Psoas muscle (tissue), 7 donors: ENCODE measurements at regions not wholly inside any gene's neighbourhood (a gene's known extent, or its start where the extent isn't known, plus 50 kb on each side); places are given as distances from the start of the nearest gene placed in this dataset.

ENCODE experiments used
- ATAC-seq, 4 donors: fragments of 200-7000 bp; cut with Tn5 transposase; one replicate each; pipeline ENCODE4 v1.9.1; 2020; ENCODE audit warnings: moderate library complexity in 3 of 4, mild to moderate bottlenecking in 2 of 4
- DNase-seq, 2 donors: peaks; one replicate each; pipeline ENCODE4 v3.0.0-alpha.2; 2020
- H3K27ac ChIP-seq: fragments of 200-600 bp; one replicate; pipeline ENCODE4 v1.8.0; 2022
- H3K27me3 ChIP-seq, 3 donors: fragments of 200-600 bp in 1 of 3; one replicate each; pipeline versions ENCODE4 v1.6.1 to v1.8.0; 2013 to 2022; ENCODE audit warnings: low read length in 2 of 3, mild to moderate bottlenecking in 2 of 3, moderate library complexity in 1 of 3; ENCODE audit not compliant: insufficient read depth in 3 of 3
- H3K36me3 ChIP-seq, 2 donors: fragments of 200-600 bp in 1 of 2; one replicate each; pipeline versions ENCODE4 v1.6.1 to v1.8.0; 2013 to 2022; ENCODE audit warnings: low read depth in 1 of 2, mild to moderate bottlenecking in 1 of 2, moderate library complexity in 1 of 2; ENCODE audit not compliant: insufficient read depth in 1 of 2
- H3K4me1 ChIP-seq: fragments of 200-600 bp; one replicate; pipeline ENCODE4 v1.8.0; 2022
- H3K4me3 ChIP-seq: fragments of 200-600 bp; one replicate; pipeline ENCODE4 v1.8.0; 2022; ENCODE audit warnings: mild to moderate bottlenecking
- H3K9me3 ChIP-seq: fragments of 200-600 bp; one replicate; pipeline ENCODE4 v1.8.0; 2022
- WGBS, 3 donors: extraction: QIAGEN DNeasy Blood & Tissue Kit; methylation state at CpG; one replicate each; pipeline versions ENCODE4 v1.1.6 to v1.1.7; 2013; 5-methylcytosine and 5-hydroxymethylcytosine counted together
- intact Hi-C, 2 donors: fragments of 100-400 bp; cut with DNase I; formaldehyde crosslinking; loops; one replicate each; pipeline versions ENCODE4 v1.11.0 to v1.14.2; 2022
- TF ChIP-seq, protein P1 (sequence below): fragments of 200-600 bp; IDR thresholded peaks from one replicate; pipeline ENCODE4 v1.8.0; 2022; ENCODE audit warnings: antibody characterized with exemption
- donor health status: healthy with polysubstance abuse.
- donor health status: DM: no; HTN: no; CAD: no; lungs with moderate emphysema.
- donor health status: Bipolar disorder and iron deficiency.
- donor health status: healthy.
- donor health status: DM: yes; HTN: yes; CAD: no.
- donor health status: DM: no; HTN: no; CAD: no.
- donor health status: DM: yes; HTN: yes; CAD: no.

- no peak for ATAC-seq
- no peaks in the 10 kb centered on the region for H3K9me3 ChIP-seq
- H3K27ac ChIP-seq = no peak overlapping the region
- no peak for DNase-seq
- intact Hi-C loops = no loop called here
- TF ChIP-seq, protein P1, sequence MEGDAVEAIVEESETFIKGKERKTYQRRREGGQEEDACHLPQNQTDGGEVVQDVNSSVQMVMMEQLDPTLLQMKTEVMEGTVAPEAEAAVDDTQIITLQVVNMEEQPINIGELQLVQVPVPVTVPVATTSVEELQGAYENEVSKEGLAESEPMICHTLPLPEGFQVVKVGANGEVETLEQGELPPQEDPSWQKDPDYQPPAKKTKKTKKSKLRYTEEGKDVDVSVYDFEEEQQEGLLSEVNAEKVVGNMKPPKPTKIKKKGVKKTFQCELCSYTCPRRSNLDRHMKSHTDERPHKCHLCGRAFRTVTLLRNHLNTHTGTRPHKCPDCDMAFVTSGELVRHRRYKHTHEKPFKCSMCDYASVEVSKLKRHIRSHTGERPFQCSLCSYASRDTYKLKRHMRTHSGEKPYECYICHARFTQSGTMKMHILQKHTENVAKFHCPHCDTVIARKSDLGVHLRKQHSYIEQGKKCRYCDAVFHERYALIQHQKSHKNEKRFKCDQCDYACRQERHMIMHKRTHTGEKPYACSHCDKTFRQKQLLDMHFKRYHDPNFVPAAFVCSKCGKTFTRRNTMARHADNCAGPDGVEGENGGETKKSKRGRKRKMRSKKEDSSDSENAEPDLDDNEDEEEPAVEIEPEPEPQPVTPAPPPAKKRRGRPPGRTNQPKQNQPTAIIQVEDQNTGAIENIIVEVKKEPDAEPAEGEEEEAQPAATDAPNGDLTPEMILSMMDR = no peak
- no peaks in the 10 kb centered on the region for H3K27me3 ChIP-seq
- H3K4me1 ChIP-seq = no peaks in the 10 kb centered on the region
- no peaks in the 10 kb centered on the region for H3K36me3 ChIP-seq
- no peak overlapping the region for H3K4me3 ChIP-seq
- WGBS, 3 donors = 84 to 100% (median 85%) methylated on average over 1 of the region's 1 CpG
Measured at GRCh38 chr2:17160594-17160993, 357.6 kb downstream of the RAD51AP2 start.

DNA sequence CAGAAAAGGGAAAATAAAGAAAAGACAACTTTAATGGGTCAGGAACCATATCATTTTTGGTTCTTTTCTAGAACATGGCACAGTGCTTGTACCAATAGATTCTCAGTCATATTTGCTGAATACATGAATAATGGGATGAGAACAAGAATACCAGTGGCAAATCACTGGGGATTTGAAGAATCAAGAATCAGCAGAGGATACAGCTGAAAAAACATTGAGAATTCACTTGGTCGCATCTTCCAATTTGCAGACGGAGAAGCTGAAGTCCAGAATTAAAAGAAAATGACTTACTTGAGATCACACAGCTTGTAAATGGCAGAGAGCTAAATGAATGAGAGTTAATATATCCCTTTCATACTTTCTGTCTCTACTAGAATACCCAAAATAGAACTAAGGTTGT is 362.2 kb downstream of the RAD51AP2 start:
- H3K27ac ChIP-seq = no peak overlapping the region
- H3K9me3 ChIP-seq = no peaks in the 10 kb centered on the region
- 57 to 65% (median 62%) methylated on average over 2 of the region's 2 CpGs for WGBS, 3 donors
- DNase-seq (no peak), ATAC-seq (no peak)
- intact Hi-C loops = no loop called here
- H3K27me3 ChIP-seq = no peaks in the 10 kb centered on the region
- TF ChIP-seq, protein P1 = no peak
- no peak overlapping the region for H3K4me3 ChIP-seq
- H3K36me3 ChIP-seq = no peaks in the 10 kb centered on the region
- H3K4me1 ChIP-seq = no peaks in the 10 kb centered on the region

- DNase-seq (no peak), ATAC-seq (no peak)
- Histone ChIP-seq H3K9me3 (no peaks in the 10 kb centered on the region), H3K27me3 (no peaks in the 10 kb centered on the region), H3K27ac (no peak overlapping the region), H3K4me1 (no peaks in the 10 kb centered on the region), H3K36me3 (no peaks in the 10 kb centered on the region), H3K4me3 (no peak overlapping the region)
- TF ChIP-seq, protein P1 = no peak
- intact Hi-C loops = no loop called here
- 23 to 44% (median 30%) methylated on average over 4 of the region's 4 CpGs for WGBS, 3 donors
Measured at GRCh38 chr2:17149945-17150344, 368.3 kb downstream of the RAD51AP2 start.

DNA sequence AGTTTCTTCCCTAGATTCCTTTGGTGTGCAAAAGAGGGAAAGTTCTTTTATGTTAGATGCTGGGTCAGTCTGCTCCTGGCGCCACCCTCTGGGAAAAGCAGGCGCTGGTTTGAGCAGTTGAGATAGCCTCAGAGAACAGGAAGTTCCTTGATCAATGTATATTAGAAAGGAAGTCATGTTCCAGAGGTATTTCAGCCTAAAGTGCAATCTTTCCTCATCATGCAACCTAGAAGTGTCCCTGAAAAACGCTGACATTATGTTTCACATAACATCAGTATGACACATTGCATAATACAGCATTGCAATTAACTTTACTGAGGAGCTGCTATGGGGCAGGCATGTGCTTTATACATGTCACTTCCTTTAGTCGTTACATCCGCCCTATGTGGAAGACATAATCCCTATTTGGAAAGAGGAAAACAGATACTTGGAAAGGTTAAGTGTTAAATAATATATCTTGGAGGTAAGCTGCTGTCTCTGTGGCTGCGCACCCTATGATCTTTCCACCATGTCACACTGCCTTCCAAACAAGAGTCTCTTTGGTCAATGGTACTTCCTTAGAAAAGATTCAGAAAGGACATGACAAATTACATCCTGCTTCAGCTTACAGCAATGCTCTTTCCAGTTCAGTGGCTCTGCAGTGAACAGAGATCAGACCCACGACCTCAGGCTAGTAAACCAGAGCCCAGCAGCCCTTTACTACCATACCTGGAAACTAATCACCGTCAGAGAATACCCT is 369.7 kb downstream of the RAD51AP2 start:
- no peaks in the 10 kb centered on the region for H3K9me3 ChIP-seq
- no peak overlapping the region for H3K4me3 ChIP-seq
- TF ChIP-seq, protein P1 = no peak
- intact Hi-C loops = no loop called here
- 56 to 67% (median 60%) methylated on average over 8 of the region's 8 CpGs for WGBS, 3 donors
- DNase-seq (no peak), ATAC-seq (no peak)
- no peak overlapping the region for H3K27ac ChIP-seq
- H3K4me1 ChIP-seq = no peaks in the 10 kb centered on the region
- no peaks in the 10 kb centered on the region for H3K27me3 ChIP-seq
- H3K36me3 ChIP-seq = no peaks in the 10 kb centered on the region

DNA sequence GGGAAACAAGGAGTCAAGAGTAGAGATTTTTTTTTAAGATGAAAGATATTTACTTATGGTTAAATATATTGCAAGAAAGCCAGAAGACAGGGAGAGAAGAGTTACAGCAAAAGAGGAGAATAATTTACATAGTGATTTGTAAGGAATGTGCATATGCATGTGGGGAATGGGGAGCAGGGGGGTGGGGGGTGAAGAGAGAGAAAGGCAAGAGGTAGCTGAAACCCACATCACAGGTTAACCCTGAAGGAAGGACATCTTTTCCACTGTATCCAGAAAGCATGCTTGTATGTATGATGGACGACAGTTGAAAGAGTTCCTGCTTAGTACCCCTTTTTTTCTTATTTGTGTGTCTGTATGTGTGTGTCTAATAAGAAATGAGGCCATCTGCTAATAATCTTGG is 371.9 kb downstream of the RAD51AP2 start:
- WGBS, 3 donors = 87 to 92% (median 90%) methylated on average over 1 of the region's 1 CpG
- no peaks in the 10 kb centered on the region for H3K9me3 ChIP-seq
- no peaks in the 10 kb centered on the region for H3K4me1 ChIP-seq
- H3K36me3 ChIP-seq = no peaks in the 10 kb centered on the region
- H3K4me3 ChIP-seq = no peak overlapping the region
- ATAC-seq = no peak
- intact Hi-C loops = no loop called here
- TF ChIP-seq, protein P1 = no peak
- DNase-seq = no peak
- no peak overlapping the region for H3K27ac ChIP-seq
- H3K27me3 ChIP-seq = no peaks in the 10 kb centered on the region
